HG03025 (cell line): ENCODE measurements at regions not wholly inside any gene's neighbourhood (a gene's known extent, or its start where the extent isn't known, plus 50 kb on each side); places are given as distances from the start of the nearest gene placed in this dataset.
"Not testable (repeated sequence)": the region's sequence is repeated elsewhere in the genome, so short reads cannot be mapped to it uniquely, and the experiment has no call there.

Experiments used
- ATAC-seq: cut with Tn5 transposase; IDR thresholded peaks from one replicate; pipeline ENCODE4 v1.9.1; 2021; ENCODE audit warnings: mild to moderate bottlenecking, moderate library complexity; ENCODE audit not compliant: unreplicated experiment, low FRiP score

- no peak for ATAC-seq
Measured at GRCh38 chr14:84456946-84457345, 1073.0 kb upstream of the FLRT2 start.

- ATAC-seq: no peak
Measured at GRCh38 chr14:84458881-84459280, 1071.1 kb upstream of the FLRT2 start.

- no peak for ATAC-seq
Measured at GRCh38 chr14:84465880-84466279, 1064.1 kb upstream of the FLRT2 start.

- no peak for ATAC-seq
Measured at GRCh38 chr14:84468153-84468552, 1061.8 kb upstream of the FLRT2 start.

GRCh38 chr14:84477996-84478395, 1051.9 kb upstream of the FLRT2 start:
- ATAC-seq: no peak

GRCh38 chr14:84482256-84483071, 1047.5 kb upstream of the FLRT2 start:
- no peak for ATAC-seq

GRCh38 chr14:84483072-84483420, 1046.9 kb upstream of the FLRT2 start:
- ATAC-seq: no peak

GRCh38 chr14:84484243-84484642, 1045.7 kb upstream of the FLRT2 start:
- ATAC-seq: not testable (repeated sequence)

GRCh38 chr14:84485036-84485435, 1044.9 kb upstream of the FLRT2 start:
- ATAC-seq: no peak

GRCh38 chr14:84490081-84490480, 1039.9 kb upstream of the FLRT2 start:
- no peak for ATAC-seq

- no peak for ATAC-seq
Measured at GRCh38 chr14:84492685-84493084, 1037.3 kb upstream of the FLRT2 start.

- no peak for ATAC-seq
Measured at GRCh38 chr14:84493779-84494178, 1036.2 kb upstream of the FLRT2 start.

- no peak for ATAC-seq
Measured at GRCh38 chr14:84496677-84497076, 1033.3 kb upstream of the FLRT2 start.

- not testable (repeated sequence) for ATAC-seq
Measured at GRCh38 chr14:84512823-84513222, 1017.1 kb upstream of the FLRT2 start.

GRCh38 chr14:84519836-84520235, 1010.1 kb upstream of the FLRT2 start:
- ATAC-seq: no peak

- no peak for ATAC-seq
Measured at GRCh38 chr14:84520711-84521338, 1009.1 kb upstream of the FLRT2 start.

GRCh38 chr14:84523746-84524145, 1006.2 kb upstream of the FLRT2 start:
- no peak for ATAC-seq

- no peak for ATAC-seq
Measured at GRCh38 chr14:84527706-84528105, 1002.2 kb upstream of the FLRT2 start.

- no peak for ATAC-seq
Measured at GRCh38 chr14:84532016-84532415, 997.9 kb upstream of the FLRT2 start.

GRCh38 chr14:84533181-84533725, 996.7 kb upstream of the FLRT2 start:
- no peak for ATAC-seq

- ATAC-seq: no peak
Measured at GRCh38 chr14:84533791-84534190, 996.2 kb upstream of the FLRT2 start.

GRCh38 chr14:84535484-84535883, 994.5 kb upstream of the FLRT2 start:
- no peak for ATAC-seq
